IMR-90 (cell line): ENCODE measurements at regions not wholly inside any gene's neighbourhood (a gene's known extent, or its start where the extent isn't known, plus 50 kb on each side); places are given as distances from the start of the nearest gene placed in this dataset.

ENCODE experiments used
- ATAC-seq: fragments of 200-7000 bp; cut with Tn5 transposase; 2 replicates; pipeline ENCODE4 v1.9.1; 2020; ENCODE audit warnings: low read depth, mild to moderate bottlenecking, moderate library complexity
- BruUV-seq: library from RNA; stranded (reverse); fragments of 400-500 nt; replicated peaks from 2 replicates; lab custom pipeline; 2021; lab: Mats Ljungman, UMichigan
- CTCF ChIA-PET: fragments of 300-600 bp; formaldehyde crosslinking; extraction: SDS; loops from one replicate; lab custom pipeline; 2021; ENCODE audit warnings: antibody characterized with exemption; lab: Yijun Ruan, JAX
- POLR2A ChIA-PET: fragments of 300-600 bp; sonication (Branson Sonifier 250); formaldehyde crosslinking; loops from one replicate; lab custom pipeline; 2022; ENCODE audit warnings: antibody characterized with exemption; ENCODE audit not compliant: unreplicated experiment; lab: Charles Lee
- DNase-seq: peaks from one replicate; pipeline ENCODE4 v3.0.0; 2013
- H2AFZ ChIP-seq: replicated peaks from 2 replicates; pipeline ENCODE3; 2013; ENCODE audit warnings: low read length, mild to moderate bottlenecking; ENCODE audit not compliant: poor library complexity
- H2AK5ac ChIP-seq: 2 replicates; pipeline ENCODE4 v1.6.1; 2013; ENCODE audit warnings: low read depth, low read length, inconsistent platforms
- H2AK9ac ChIP-seq: replicated peaks from 2 replicates; pipeline ENCODE3; 2013; ENCODE audit warnings: mild to moderate bottlenecking, low read depth, low read length, moderate library complexity; ENCODE audit not compliant: poor library complexity
- H2BK120ac ChIP-seq: 2 replicates; pipeline ENCODE4 v1.6.1; 2013; ENCODE audit warnings: low read depth, low read length, inconsistent platforms
- H2BK15ac ChIP-seq: 3 replicates; pipeline ENCODE4 v1.6.1; 2013; ENCODE audit warnings: low read depth, low read length, inconsistent platforms
- H2BK20ac ChIP-seq: 2 replicates; pipeline ENCODE4 v1.6.1; 2013; ENCODE audit warnings: low read depth, mild to moderate bottlenecking, inconsistent platforms, low read length, moderate library complexity
- H2BK5ac ChIP-seq: 2 replicates; pipeline ENCODE4 v1.6.1; 2013; ENCODE audit warnings: mild to moderate bottlenecking, low read depth, low read length, inconsistent platforms; ENCODE audit not compliant: poor library complexity, severe bottlenecking
- H3K14ac ChIP-seq: replicated peaks from 2 replicates; pipeline ENCODE4 v1.6.1; 2013; ENCODE audit warnings: low read depth, low read length, inconsistent platforms
- H3K18ac ChIP-seq: 2 replicates; pipeline ENCODE4 v1.6.1; 2013; ENCODE audit warnings: low read depth, low read length, control low read depth
- H3K23ac ChIP-seq: 2 replicates; pipeline ENCODE4 v1.6.1; 2013; ENCODE audit warnings: low read depth, low read length, inconsistent platforms
- H3K27ac ChIP-seq: 2 replicates; pipeline ENCODE4 v1.5.1; 2013; ENCODE audit warnings: mild to moderate bottlenecking, control low read depth, low read length; ENCODE audit not compliant: insufficient read depth
- H3K27me3 ChIP-seq: 2 replicates; pipeline ENCODE4 v1.6.1; 2013; ENCODE audit warnings: low read length; ENCODE audit not compliant: control insufficient read depth, insufficient read depth
- H3K36me3 ChIP-seq: 2 replicates; pipeline ENCODE4 v1.6.1; 2013; ENCODE audit warnings: low read length, mixed read lengths; ENCODE audit not compliant: control insufficient read depth, insufficient read depth
- H3K4ac ChIP-seq: 2 replicates; pipeline ENCODE4 v1.6.1; 2013; ENCODE audit warnings: low read depth, low read length, inconsistent platforms
- H3K4me1 ChIP-seq: 2 replicates; pipeline ENCODE4 v1.6.1; 2013; ENCODE audit warnings: low read length, mixed read lengths; ENCODE audit not compliant: control insufficient read depth, insufficient read depth
- H3K4me2 ChIP-seq: 2 replicates; pipeline ENCODE4 v1.6.1; 2013; ENCODE audit warnings: low read depth, mild to moderate bottlenecking, control low read depth, low read length, moderate library complexity
- H3K4me3 ChIP-seq: 2 replicates; pipeline ENCODE4 v1.5.1; 2013; ENCODE audit warnings: low read depth, mild to moderate bottlenecking, control low read depth, low read length, moderate library complexity; ENCODE audit not compliant: insufficient read depth
- H3K56ac ChIP-seq: 2 replicates; pipeline ENCODE4 v1.6.1; 2013; ENCODE audit warnings: low read length, inconsistent platforms; ENCODE audit not compliant: insufficient read depth; ENCODE audit errors: extremely low read depth
- H3K79me1 ChIP-seq, 2 experiments: 2 replicates each; pipeline ENCODE4 v1.6.1; 2013; ENCODE audit warnings: low read length in 2 of 2, inconsistent platforms in 1 of 2, low read depth in 1 of 2
- H3K9ac ChIP-seq: 2 replicates; pipeline ENCODE4 v1.6.1; 2013; ENCODE audit warnings: low read depth, low read length, control low read depth
- H3K9me1 ChIP-seq: 2 replicates; pipeline ENCODE4 v1.6.1; 2013; ENCODE audit warnings: low read length, inconsistent platforms; ENCODE audit not compliant: insufficient read depth
- H3K9me3 ChIP-seq: 2 replicates; pipeline ENCODE4 v1.6.1; 2013; ENCODE audit warnings: low read length; ENCODE audit not compliant: control insufficient read depth, insufficient read depth
- H4K20me1 ChIP-seq: 2 replicates; pipeline ENCODE4 v1.6.1; 2013; ENCODE audit warnings: low read length, inconsistent platforms; ENCODE audit not compliant: insufficient read depth
- H4K5ac ChIP-seq: 2 replicates; pipeline ENCODE4 v1.6.1; 2013; ENCODE audit warnings: mild to moderate bottlenecking, low read depth, low read length, control low read depth
- H4K8ac ChIP-seq, 2 experiments: 2 replicates each; pipeline ENCODE4 v1.6.1; 2013; ENCODE audit warnings: low read depth in 2 of 2, low read length in 2 of 2, control low read depth in 1 of 2, inconsistent platforms in 1 of 2
- H4K91ac ChIP-seq: 2 replicates; pipeline ENCODE4 v1.6.1; 2013; ENCODE audit warnings: low read depth, low read length, inconsistent platforms; ENCODE audit not compliant: insufficient read depth
- CEBPB ChIP-seq: IDR thresholded peaks from 2 replicates; pipeline ENCODE4 v1.6.1; 2012; ENCODE audit warnings: low read depth, low read length, improper control_type of control experiment
- RCOR1 ChIP-seq: IDR thresholded peaks from 2 replicates; pipeline ENCODE4 v1.6.1; 2012; ENCODE audit warnings: mild to moderate bottlenecking, low read length, improper control_type of control experiment; ENCODE audit not compliant: insufficient replicate concordance
- SMC3 ChIP-seq: fragments of 150-350 bp; IDR thresholded peaks from 2 replicates; pipeline ENCODE4 v1.6.1; 2016; ENCODE audit warnings: low read depth, mild to moderate bottlenecking, antibody characterized with exemption, low read length, moderate library complexity
- WGBS, 2 experiments: methylation state at CpG; one replicate each; pipeline versions ENCODE4 v1.1.5 to v1.1.7; 2013; ENCODE audit warnings: missing lambda C conversion rate in 2 of 2; ENCODE audit not compliant: insufficient read length in 1 of 2; ENCODE audit errors: extremely low coverage in 2 of 2; 5-methylcytosine and 5-hydroxymethylcytosine counted together
- dilution Hi-C: fragments of 300-500 bp; cut with HindIII; formaldehyde crosslinking; loops from one replicate; pipeline ENCODE4 v1.14.3; 2018; ENCODE audit warnings: low sequenced_read_pairs; ENCODE audit not compliant: unreplicated experiment
- in situ Hi-C: fragments of 300-500 bp; cut with MboI; formaldehyde crosslinking; loops from 3 replicates; pipeline ENCODE4 v1.14.3; 2019; ENCODE audit warnings: low sequenced_read_pairs, inconsistent platforms, mixed read lengths
- intact Hi-C: fragments of 100-400 bp; cut with micrococcal nuclease; formaldehyde crosslinking; loops from 2 replicates; pipeline ENCODE4 v1.10.0; 2022
- TF ChIP-seq, protein P1 (sequence below): conservative IDR thresholded peaks from 2 replicates; pipeline ENCODE4 v1.5.1; 2012; ENCODE audit warnings: mild to moderate bottlenecking, low read depth, low read length, improper control_type of control experiment
- TF ChIP-seq, protein P2 (sequence below): fragments of 150-350 bp; IDR thresholded peaks from 2 replicates; pipeline ENCODE4 v1.6.1; 2017; ENCODE audit warnings: mild to moderate bottlenecking, antibody characterized with exemption, low read length, low read depth

DNA sequence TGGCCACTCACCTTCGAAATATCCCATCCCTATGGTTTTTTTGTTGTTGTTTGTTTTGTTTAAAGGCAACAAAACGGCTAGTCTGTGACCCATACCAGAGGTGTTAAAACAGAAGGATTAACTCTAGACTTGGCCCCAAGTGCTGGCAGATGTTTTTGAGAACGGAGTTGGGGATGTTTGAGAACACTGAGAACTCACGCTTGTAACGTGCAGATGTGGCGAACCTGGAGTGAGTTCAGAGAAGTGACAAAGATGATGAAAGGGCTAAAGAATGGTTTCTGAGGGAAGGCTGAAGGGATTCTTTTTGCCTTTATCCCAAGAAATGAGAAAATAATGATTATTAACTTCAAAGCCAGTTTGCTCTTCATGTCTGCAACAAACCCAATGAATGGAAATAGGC lies 286.5 kb downstream of the ZNF608 start:
- Histone ChIP-seq H2BK120ac (no peak overlapping the region), H3K18ac (no peak overlapping the region), H3K27me3 (no peaks in the 10 kb centered on the region), H2AFZ (no peak overlapping the region), H2BK5ac (no peak overlapping the region), H3K79me1 (no peaks in the 10 kb centered on the region), H3K9me3 (peaks cover 9% of the 10 kb centered on the region), H4K91ac (no peak overlapping the region), H3K4me1 (peaks cover 4% of the 10 kb centered on the region), H2AK5ac (no peak overlapping the region), H2BK20ac (no peak overlapping the region), H3K9me1 (peaks cover 2% of the 10 kb centered on the region; the same call in 1 of the 2 replicates), H4K8ac (no peak overlapping the region), H3K36me3 (no peaks in the 10 kb centered on the region), H2BK15ac (no peak overlapping the region), H3K14ac (no peak overlapping the region), H2AK9ac (no peak overlapping the region), H3K4ac (no peak overlapping the region), H3K27ac (no peak overlapping the region), H4K5ac (no peak overlapping the region), H4K20me1 (no peaks in the 10 kb centered on the region), H3K23ac (no peak overlapping the region), H3K56ac (no peak overlapping the region), H3K4me2 (no peak overlapping the region), H3K9ac (no peak overlapping the region), H3K4me3 (no peak overlapping the region)
- intact Hi-C loops: loop anchor here (5.0 kb wide), 1 partner anchor 282 kb away; no protein-coding TSS in a partner anchor
- TF ChIP-seq SMC3 (no peak), CEBPB (no peak), RCOR1 (no peak)
- TF ChIP-seq, protein P1, sequence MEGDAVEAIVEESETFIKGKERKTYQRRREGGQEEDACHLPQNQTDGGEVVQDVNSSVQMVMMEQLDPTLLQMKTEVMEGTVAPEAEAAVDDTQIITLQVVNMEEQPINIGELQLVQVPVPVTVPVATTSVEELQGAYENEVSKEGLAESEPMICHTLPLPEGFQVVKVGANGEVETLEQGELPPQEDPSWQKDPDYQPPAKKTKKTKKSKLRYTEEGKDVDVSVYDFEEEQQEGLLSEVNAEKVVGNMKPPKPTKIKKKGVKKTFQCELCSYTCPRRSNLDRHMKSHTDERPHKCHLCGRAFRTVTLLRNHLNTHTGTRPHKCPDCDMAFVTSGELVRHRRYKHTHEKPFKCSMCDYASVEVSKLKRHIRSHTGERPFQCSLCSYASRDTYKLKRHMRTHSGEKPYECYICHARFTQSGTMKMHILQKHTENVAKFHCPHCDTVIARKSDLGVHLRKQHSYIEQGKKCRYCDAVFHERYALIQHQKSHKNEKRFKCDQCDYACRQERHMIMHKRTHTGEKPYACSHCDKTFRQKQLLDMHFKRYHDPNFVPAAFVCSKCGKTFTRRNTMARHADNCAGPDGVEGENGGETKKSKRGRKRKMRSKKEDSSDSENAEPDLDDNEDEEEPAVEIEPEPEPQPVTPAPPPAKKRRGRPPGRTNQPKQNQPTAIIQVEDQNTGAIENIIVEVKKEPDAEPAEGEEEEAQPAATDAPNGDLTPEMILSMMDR: no peak
- TF ChIP-seq, protein P2, sequence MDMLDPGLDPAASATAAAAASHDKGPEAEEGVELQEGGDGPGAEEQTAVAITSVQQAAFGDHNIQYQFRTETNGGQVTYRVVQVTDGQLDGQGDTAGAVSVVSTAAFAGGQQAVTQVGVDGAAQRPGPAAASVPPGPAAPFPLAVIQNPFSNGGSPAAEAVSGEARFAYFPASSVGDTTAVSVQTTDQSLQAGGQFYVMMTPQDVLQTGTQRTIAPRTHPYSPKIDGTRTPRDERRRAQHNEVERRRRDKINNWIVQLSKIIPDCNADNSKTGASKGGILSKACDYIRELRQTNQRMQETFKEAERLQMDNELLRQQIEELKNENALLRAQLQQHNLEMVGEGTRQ: no peak
- no peak for ATAC-seq
- DNase-seq: no peak
- ChIA-PET CTCF (no interaction called here), POLR2A (no interaction called here)
- WGBS, 2 experiments: 77% methylated on average over 4 of the region's 6 CpGs; no CpG with 5 or more reads in 1 of the 2 experiments
- no TSS peak for BruUV-seq
- in situ Hi-C loops: loop anchor here (10.0 kb wide), 1 partner anchor 285 kb away; the partner anchor contains the start of gene ZNF608
- dilution Hi-C loops: no loop called here
